T-helper 1 cell (primary cell): ENCODE measurements at regions not wholly inside any gene's neighbourhood (a gene's known extent, or its start where the extent isn't known, plus 50 kb on each side); places are given as distances from the start of the nearest gene placed in this dataset.
A peak's percentile ranks its signal among the peaks of the same experiment; 100 is the strongest.

Source experiments
- DNase-seq, 5 donors: peaks; one replicate each; pipeline ENCODE4 v3.0.0-alpha.2; 2012 to 2020

DNA sequence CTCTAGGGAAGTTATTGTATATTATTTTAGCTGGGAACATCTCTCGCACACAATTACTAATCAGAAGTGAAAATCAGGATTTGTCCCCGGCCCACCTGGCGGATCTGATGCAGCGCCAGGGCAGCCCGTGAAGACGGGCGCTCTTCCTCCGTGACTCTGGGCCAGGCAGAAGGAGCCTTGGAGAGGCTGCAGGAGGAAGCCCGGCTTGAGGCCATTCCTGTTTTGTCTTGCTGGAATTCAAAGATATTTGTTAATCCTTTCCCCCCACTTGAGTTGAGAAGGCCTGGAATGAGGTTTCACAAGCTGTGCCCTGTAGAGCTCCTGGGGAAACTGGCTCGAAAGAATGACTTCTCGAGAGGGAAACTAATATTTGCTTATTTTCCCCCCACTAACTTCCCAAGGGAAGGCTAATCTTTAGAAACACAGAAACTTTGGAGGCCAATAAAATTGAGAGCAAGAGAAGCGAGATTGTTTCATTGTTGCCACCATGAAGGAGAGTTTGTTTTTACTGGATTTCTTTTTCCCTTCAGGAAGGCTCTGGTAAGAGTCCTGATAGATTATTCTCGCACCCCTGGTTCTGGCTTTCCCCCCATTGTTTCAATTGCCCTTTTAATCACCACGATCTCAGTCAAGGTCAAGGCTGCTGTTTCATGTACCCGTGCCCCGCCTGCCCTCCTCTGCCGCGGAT, 92.8 kb upstream of the SEPTIN5 start:
- no peak for DNase-seq

DNA sequence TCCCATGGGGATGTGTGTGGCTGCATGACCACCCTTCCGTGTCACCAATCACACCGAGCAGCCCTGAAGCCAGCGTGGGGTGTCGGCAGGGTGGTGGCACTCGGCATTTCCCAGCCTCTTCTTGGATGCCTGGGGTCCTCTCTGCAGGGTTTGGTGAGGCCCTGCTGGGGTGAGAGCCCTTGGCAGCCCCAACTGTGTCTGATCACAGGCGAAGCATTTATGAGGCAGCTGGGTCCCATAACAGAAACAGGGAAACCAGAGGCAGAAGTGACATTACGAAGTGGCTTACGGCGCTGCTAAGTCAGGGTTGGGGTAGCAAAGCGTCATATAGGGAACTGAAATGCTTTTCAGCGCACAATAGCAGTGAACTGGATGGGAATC, 92.3 kb upstream of the SEPTIN5 start:
- no peak for DNase-seq

GRCh38 chr22:19625331-19626041, 88.8 kb upstream of the SEPTIN5 start:
- DNase-seq: no peak

GRCh38 chr22:19626042-19626587, 88.2 kb upstream of the SEPTIN5 start:
- no peak for DNase-seq

- DNase-seq: no peak
These were observed 87.6 kb upstream of the SEPTIN5 start for GRCh38 chr22:19626666-19627065.

DNA sequence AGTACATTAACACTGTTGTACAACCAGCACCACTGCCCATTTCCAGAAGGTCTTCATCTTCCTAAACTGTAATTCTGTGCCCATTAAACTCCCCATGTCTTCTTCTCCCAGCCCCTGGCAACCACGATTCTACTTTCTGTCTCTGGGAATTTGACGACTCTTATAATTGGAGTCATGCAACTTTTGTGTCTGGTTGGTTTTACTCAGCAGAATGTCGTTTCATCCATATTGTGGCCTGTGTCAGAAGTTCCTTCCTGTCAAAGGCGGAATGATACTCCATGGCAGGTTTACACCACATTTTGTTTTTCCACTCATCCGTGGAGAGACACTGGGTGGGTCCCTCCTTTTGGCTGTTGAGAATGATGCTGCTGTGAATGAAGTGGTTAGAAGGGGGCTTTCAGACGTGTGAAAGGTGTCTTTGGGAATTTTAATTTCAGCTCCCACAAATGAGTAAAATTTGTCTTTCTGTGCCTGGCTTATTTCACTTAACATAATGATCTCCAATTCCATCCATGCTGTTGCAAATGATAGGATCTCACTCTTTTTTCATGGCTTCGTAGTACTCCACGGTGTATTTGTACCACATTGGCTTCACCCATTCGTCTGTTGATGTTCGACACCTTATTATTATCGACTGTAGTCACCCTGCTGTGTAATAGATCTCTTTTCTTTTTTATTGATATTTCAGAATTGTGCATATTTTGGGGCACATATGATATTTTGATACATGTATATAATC, 86.1 kb upstream of the SEPTIN5 start:
- no peak for DNase-seq

- no peak for DNase-seq
These were observed 85.0 kb upstream of the SEPTIN5 start for GRCh38 chr22:19629331-19629719.

DNA sequence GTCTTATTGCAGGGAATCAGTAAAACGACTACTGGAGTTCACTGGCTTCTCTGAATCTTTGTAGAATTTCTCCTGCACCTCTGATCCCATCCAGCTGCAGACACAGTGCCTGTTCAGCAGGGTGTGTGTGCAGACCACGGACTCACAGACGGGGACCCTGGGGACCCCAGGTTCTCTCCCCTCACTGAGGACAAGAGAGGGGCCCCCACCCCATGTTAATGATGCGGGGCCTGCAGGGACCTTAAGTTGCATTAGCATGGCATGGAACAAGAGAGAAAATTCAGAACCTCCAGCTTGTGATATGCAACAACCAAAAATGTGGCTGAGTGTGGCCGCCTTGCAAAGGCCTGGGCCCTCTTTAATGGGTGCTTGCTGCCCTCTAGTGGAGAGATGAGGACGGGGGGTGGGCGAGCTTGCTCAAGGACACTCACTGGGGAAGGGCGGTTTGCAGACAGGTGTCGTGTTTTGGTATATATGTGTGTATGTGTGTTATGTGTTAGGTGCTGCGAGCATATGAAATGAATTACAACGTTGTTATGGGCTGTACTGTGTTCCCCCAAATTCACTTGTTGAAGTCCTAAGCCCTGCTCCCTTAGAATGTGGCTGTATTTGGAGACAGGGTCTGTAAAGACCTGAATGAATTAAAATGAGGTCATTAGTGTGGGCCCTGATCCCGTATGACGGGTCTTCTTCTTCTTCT, 84.4 kb upstream of the SEPTIN5 start:
- DNase-seq: peak; percentile 53 to 85 (median 71)

DNA sequence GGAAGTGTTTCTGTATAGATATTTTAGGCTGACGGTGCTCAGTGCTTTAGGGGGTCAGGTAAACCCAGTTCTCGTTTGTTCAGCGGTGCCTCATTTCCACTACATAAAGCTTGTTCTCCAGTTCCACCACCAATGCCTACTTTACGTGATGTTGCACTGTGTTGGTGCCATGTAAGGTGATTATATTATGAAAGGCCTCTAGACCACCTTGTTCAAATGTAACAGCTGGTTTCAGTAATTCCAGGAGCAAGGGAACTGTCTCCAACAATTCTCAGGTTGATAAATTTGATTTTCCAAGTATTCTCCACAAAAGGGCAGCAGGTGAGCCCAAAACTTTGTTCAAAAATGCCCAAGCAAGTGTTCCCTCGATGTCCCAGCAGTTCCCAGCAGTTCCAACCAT, 83.7 kb upstream of the SEPTIN5 start:
- no peak for DNase-seq

GRCh38 chr22:19631899-19632667, 82.2 kb upstream of the SEPTIN5 start:
- no peak for DNase-seq

- no peak for DNase-seq
These were observed 81.6 kb upstream of the SEPTIN5 start for GRCh38 chr22:19632668-19633148.

DNA sequence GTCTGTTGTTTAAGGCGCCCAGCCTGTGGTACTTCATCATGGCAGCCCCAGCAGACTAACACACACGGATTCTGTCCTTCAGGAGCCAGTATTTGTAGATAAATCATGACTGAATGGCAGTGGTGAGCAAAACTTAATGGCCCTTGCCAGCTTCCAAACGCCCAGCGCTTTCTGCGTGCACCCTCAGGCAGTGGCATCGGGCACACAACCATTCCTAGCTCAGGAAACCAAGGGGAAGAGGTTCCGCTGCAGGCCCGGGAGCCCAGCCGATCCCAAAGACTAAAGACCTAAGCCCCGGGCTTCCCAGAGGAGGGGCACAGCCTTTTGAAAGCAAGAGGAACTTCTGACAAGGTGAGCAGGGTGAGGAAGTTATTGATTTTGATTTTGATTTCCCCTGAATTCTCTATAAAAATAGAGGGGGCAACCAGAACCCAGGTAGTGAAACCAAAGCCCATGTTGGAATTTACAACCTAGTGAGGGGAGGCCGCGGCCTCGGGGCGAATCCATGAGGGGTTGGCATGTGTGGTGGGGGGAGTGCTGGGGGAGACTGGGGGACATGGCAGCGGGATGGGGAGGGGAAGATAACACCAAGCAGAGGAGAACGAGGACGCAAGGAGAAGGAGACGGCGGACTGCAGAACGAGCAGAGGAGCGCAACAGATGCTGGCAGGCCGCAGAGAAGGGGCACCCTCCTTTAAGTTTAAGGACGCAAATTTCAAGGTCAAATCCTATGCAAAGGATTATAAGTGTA, 79.9 kb upstream of the SEPTIN5 start:
- no peak for DNase-seq

GRCh38 chr22:19635644-19636043, 78.7 kb upstream of the SEPTIN5 start:
- DNase-seq: no peak

GRCh38 chr22:19636696-19637407, 77.5 kb upstream of the SEPTIN5 start:
- DNase-seq: no peak

DNA sequence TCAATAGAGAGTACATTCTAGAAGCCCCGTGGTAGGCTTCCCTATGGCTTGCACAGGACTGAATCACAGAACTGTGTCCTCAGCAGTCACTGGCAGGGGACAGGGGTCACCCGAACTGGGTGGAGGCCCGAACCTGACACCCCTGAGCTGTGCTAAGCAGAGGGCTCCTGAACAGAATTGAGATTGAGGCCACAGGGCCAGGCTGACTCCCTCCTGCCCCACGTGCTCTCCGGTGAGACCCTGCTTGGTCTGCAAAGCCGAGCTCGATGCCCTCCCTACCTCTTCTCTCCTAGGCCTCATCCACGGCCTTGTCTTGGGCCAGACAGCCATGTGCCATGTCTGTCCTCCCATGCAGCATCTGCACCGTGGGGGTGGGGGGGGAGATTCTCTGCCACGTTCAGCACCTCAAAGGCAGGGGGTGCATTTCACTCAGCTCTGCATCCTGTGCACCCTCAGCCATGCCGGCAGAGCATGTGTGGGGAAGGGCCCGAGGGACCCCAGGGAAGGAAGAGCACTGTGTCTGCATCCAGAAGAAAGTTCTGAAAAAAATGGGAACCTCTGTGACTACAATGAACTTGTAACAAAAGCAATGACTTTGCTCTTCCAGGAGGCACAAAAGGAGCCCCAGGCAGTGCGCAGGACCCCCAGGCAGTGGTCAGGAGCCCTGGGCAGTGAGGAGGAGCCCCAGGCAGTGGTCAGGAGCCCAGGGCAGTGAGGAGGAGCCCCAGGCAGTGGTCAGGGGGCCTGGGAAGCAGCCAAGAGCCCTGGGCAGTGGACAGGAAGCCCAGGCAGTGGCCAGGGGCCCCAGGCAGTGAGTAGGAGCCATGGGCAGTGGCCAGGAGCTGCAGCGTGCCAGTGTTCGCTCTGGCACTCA, 76.7 kb upstream of the SEPTIN5 start:
- no peak for DNase-seq

DNA sequence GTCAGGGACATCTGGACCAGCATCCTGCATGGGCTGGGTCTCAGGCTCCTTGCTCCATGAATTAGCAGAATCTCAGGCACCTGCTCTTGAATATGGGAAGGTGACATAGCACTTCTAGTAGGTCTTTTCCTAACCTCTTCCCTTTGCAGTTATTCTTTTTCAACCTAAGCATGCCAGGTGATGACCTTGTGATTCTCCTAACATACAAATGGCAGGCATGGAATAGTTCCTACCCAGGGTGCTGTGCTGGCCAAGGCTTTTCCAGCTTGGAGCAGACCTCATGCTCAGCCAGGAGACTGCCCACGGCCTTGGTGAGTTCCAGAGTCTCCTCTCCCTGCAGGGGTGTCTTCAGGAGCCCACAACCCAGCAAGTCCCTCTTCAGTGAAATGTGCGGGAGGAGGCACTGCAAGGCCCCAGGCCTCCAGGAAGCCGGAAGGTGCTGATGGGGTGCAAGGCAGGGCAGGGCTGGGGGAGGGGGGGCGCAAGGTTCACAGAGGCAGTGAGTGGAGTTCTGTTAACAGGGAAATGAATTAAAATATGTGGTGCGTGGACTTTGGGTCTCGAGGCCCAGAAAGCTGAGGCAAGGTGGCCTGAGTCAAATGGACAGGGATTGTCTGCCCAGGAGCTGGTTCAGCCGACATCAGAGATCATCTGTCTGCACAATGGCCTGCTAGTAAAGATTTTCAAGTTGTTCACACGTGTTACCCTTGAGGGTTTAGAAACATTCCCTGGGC, 75.9 kb upstream of the SEPTIN5 start:
- DNase-seq: no peak

GRCh38 chr22:19639610-19640135, 74.6 kb upstream of the SEPTIN5 start:
- DNase-seq: no peak

- no peak for DNase-seq
These were observed 74.0 kb upstream of the SEPTIN5 start for GRCh38 chr22:19640306-19640705.
